Trophoblast cell (in vitro differentiated cells and primary cell): ENCODE measurements at regions not wholly inside any gene's neighbourhood (a gene's known extent, or its start where the extent isn't known, plus 50 kb on each side); places are given as distances from the start of the nearest gene placed in this dataset.
"Not testable (repeated sequence)": the region's sequence is repeated elsewhere in the genome, so short reads cannot be mapped to it uniquely, and the experiment has no call there.

Experiments
- DNase-seq, 2 donors: peaks; one replicate each; pipeline ENCODE4 v3.0.0-alpha.2; 2016
- H2AFZ ChIP-seq: 2 replicates; pipeline ENCODE4 v1.6.1; 2013; ENCODE audit warnings: low read length, moderate library complexity, mild to moderate bottlenecking; ENCODE audit not compliant: insufficient read depth, poor library complexity
- H2AK5ac ChIP-seq: 2 replicates; pipeline ENCODE4 v1.6.1; 2013; ENCODE audit warnings: mild to moderate bottlenecking, low read length
- H2BK120ac ChIP-seq: 2 replicates; pipeline ENCODE4 v1.6.1; 2013; ENCODE audit warnings: low read length, mild to moderate bottlenecking, moderate library complexity; ENCODE audit not compliant: insufficient read depth, poor library complexity
- H2BK12ac ChIP-seq: 2 replicates; pipeline ENCODE4 v1.6.1; 2013; ENCODE audit warnings: mild to moderate bottlenecking, low read length, moderate library complexity
- H2BK5ac ChIP-seq: 2 replicates; pipeline ENCODE4 v1.6.1; 2013; ENCODE audit warnings: low read length, low read depth, moderate library complexity, mild to moderate bottlenecking; ENCODE audit not compliant: poor library complexity
- H3K14ac ChIP-seq: 2 replicates; pipeline ENCODE4 v1.6.1; 2013; ENCODE audit warnings: mild to moderate bottlenecking, low read length
- H3K18ac ChIP-seq: 2 replicates; pipeline ENCODE4 v1.6.1; 2013; ENCODE audit warnings: mild to moderate bottlenecking, low read length
- H3K23ac ChIP-seq: 2 replicates; pipeline ENCODE4 v1.6.1; 2013; ENCODE audit warnings: low read length
- H3K27ac ChIP-seq: 2 replicates; pipeline ENCODE4 v1.5.1; 2013; ENCODE audit warnings: low read depth, mild to moderate bottlenecking, inconsistent platforms, low read length, moderate library complexity
- H3K27me3 ChIP-seq: 2 replicates; pipeline ENCODE4 v1.6.1; 2013; ENCODE audit warnings: inconsistent platforms, mild to moderate bottlenecking, low read length, moderate library complexity; ENCODE audit not compliant: insufficient read depth
- H3K36me3 ChIP-seq, 2 experiments: 1 replicate in 1 of 2; 2 replicates in 1 of 2; pipeline ENCODE4 v1.6.1; 2013; ENCODE audit warnings: low read length in 2 of 2, mild to moderate bottlenecking in 2 of 2, moderate library complexity in 1 of 2; ENCODE audit not compliant: insufficient read depth in 2 of 2, control insufficient read depth in 1 of 2
- H3K4ac ChIP-seq: 2 replicates; pipeline ENCODE4 v1.6.1; 2013; ENCODE audit warnings: low read depth, mild to moderate bottlenecking, low read length, moderate library complexity
- H3K4me1 ChIP-seq, 2 experiments: 1 replicate in 1 of 2; 2 replicates in 1 of 2; pipeline ENCODE4 v1.6.1; 2013; ENCODE audit warnings: low read length in 2 of 2, mild to moderate bottlenecking in 2 of 2, moderate library complexity in 1 of 2; ENCODE audit not compliant: insufficient read depth in 2 of 2, control insufficient read depth in 1 of 2
- H3K4me2 ChIP-seq: 2 replicates; pipeline ENCODE4 v1.6.1; 2013; ENCODE audit warnings: inconsistent platforms, mild to moderate bottlenecking, low read length, moderate library complexity
- H3K4me3 ChIP-seq: 2 replicates; pipeline ENCODE4 v1.5.1; 2013; ENCODE audit warnings: mild to moderate bottlenecking, low read depth, low read length, inconsistent platforms
- H3K79me1 ChIP-seq: one replicate; pipeline ENCODE4 v1.6.1; 2013; ENCODE audit warnings: low read length
- H3K79me2 ChIP-seq: 2 replicates; pipeline ENCODE4 v1.6.1; 2013; ENCODE audit warnings: low read length, mild to moderate bottlenecking; ENCODE audit not compliant: control insufficient read depth, insufficient read depth, poor library complexity
- H3K9ac ChIP-seq: 2 replicates; pipeline ENCODE4 v1.6.1; 2013; ENCODE audit warnings: mild to moderate bottlenecking, low read length
- H3K9me3 ChIP-seq: 2 replicates; pipeline ENCODE4 v1.6.1; 2013; ENCODE audit warnings: low read depth, mild to moderate bottlenecking, control low read depth, inconsistent platforms, low read length; ENCODE audit not compliant: insufficient read depth
- H4K12ac ChIP-seq: 2 replicates; pipeline ENCODE4 v1.6.1; 2013; ENCODE audit warnings: low read depth, mild to moderate bottlenecking, low read length, moderate library complexity
- H4K8ac ChIP-seq: 2 replicates; pipeline ENCODE4 v1.6.1; 2013; ENCODE audit warnings: low read depth, mild to moderate bottlenecking, low read length, moderate library complexity
- H4K91ac ChIP-seq: one replicate; pipeline ENCODE4 v1.6.1; 2013; ENCODE audit warnings: low read depth, mild to moderate bottlenecking, low read length, moderate library complexity
- WGBS: extraction: QIAGEN DNeasy Blood & Tissue Kit; methylation state at CpG from one replicate; pipeline ENCODE4 v1.1.7; 2013; ENCODE audit warnings: missing lambda C conversion rate; ENCODE audit not compliant: insufficient read length, insufficient coverage; ENCODE audit errors: extremely low coverage; 5-methylcytosine and 5-hydroxymethylcytosine counted together

DNA sequence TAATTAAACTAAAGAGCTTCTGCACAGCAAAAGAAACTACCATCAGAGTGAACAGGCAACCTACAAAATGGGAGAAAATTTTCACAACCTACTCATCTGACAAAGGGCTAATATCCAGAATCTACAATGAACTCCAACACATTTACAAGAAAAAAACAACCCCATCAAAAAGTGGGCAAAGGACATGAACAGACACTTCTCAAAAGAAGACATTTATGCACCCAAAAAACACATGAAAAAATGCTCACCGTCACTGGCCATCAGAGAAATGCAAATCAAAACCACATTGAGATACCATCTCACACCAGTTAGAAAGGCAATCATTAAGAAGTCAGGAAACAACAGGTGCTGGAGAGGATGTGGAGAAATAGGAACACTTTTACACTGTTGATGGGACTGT, 247.6 kb downstream of the FZD1 start:
- no CpG with 5 or more reads among the region's 1 CpG for WGBS
- not testable (repeated sequence) for H3K23ac ChIP-seq, H3K79me2 ChIP-seq, H3K14ac ChIP-seq, H3K9ac ChIP-seq, H3K79me1 ChIP-seq, H3K9me3 ChIP-seq, DNase-seq, H3K4ac ChIP-seq, H3K36me3 ChIP-seq, H3K4me3 ChIP-seq, H2BK120ac ChIP-seq, H4K12ac ChIP-seq, H3K27ac ChIP-seq, H3K4me2 ChIP-seq, H3K4me1 ChIP-seq, H3K27me3 ChIP-seq, H2AFZ ChIP-seq, H2BK5ac ChIP-seq, H3K18ac ChIP-seq, H4K91ac ChIP-seq, H2AK5ac ChIP-seq, H4K8ac ChIP-seq, H2BK12ac ChIP-seq

DNA sequence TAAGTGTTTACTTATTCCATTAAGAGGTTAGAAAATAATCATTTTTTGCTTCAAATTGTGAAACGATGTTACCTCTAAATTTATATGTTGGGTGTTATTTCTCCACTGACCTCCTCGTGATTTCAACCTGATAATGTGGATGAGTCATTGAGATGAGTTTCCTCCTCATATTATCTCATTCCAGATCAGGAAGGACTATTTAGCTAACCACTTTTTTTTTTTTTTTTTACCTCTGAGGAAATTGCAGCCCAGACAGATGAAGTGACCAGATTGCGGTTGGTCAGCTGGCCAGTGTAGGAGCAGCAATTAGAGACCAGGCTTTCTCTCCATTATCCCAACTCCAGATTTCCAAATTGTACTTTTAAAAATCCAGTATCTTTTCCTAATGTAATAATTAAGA, 248.7 kb downstream of the FZD1 start:
- H2BK5ac ChIP-seq, result no peak overlapping the region
- H2AK5ac ChIP-seq, result no peak overlapping the region
- H2AFZ ChIP-seq, result no peak overlapping the region
- H3K79me2 ChIP-seq, result no peaks in the 10 kb centered on the region
- H3K4me1 ChIP-seq, result peaks cover 2 to 3% of the 10 kb centered on the region in 2 experiments
- no peak overlapping the region for H2BK120ac ChIP-seq
- no peak overlapping the region for H3K14ac ChIP-seq
- no peaks in the 10 kb centered on the region for H3K27me3 ChIP-seq
- H3K9me3 ChIP-seq, result no peaks in the 10 kb centered on the region
- H3K4me2 ChIP-seq, result no peak overlapping the region
- H3K4ac ChIP-seq, result no peak overlapping the region
- no peak overlapping the region for H3K9ac ChIP-seq
- no peak overlapping the region for H3K27ac ChIP-seq
- H4K12ac ChIP-seq, result no peak overlapping the region
- H3K79me1 ChIP-seq, result no peaks in the 10 kb centered on the region
- peak; percentile 26 to 87 for DNase-seq
- no peak overlapping the region for H3K23ac ChIP-seq
- H4K8ac ChIP-seq, result no peak overlapping the region
- H3K4me3 ChIP-seq, result no peak overlapping the region
- no peak overlapping the region for H2BK12ac ChIP-seq
- no CpG with 5 or more reads among the region's 3 CpGs for WGBS
- no peak overlapping the region for H3K18ac ChIP-seq
- no peaks in the 10 kb centered on the region for H3K36me3 ChIP-seq
- H4K91ac ChIP-seq, result no peak overlapping the region

DNA sequence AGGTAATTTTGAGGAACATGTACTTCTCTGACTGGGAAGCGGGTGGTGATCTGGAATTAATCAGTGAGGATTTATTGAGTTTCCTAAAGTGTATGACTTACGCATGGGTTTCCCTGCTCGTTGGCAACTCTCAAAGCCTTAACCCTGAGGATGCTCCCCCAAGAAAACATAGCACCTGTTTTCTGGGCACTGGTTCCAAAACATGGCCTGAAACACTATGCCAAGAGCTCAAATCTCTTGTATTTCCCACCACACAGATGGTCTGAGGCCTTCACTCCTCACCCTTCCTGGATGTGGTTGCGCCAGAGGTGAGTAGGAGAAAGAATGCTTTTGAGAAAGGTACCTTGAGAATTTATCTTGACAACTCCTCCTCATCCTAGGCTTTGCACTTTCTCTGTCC, 250.4 kb downstream of the FZD1 start:
- Histone ChIP-seq H3K79me2 (no peaks in the 10 kb centered on the region), H2AFZ (no peak overlapping the region), H4K12ac (no peak overlapping the region), H3K9ac (no peak overlapping the region), H3K36me3 (no peaks in the 10 kb centered on the region), H3K4me1 (peaks cover 2 to 3% of the 10 kb centered on the region in 2 experiments), H4K8ac (no peak overlapping the region), H3K9me3 (no peaks in the 10 kb centered on the region), H3K23ac (no peak overlapping the region), H2BK12ac (no peak overlapping the region), H3K4me3 (no peak overlapping the region), H4K91ac (no peak overlapping the region), H2BK120ac (no peak overlapping the region), H3K27ac (no peak overlapping the region), H2AK5ac (no peak overlapping the region), H3K4ac (no peak overlapping the region), H2BK5ac (no peak overlapping the region), H3K4me2 (no peak overlapping the region), H3K79me1 (no peaks in the 10 kb centered on the region), H3K27me3 (no peaks in the 10 kb centered on the region), H3K18ac (no peak overlapping the region), H3K14ac (no peak overlapping the region)
- no CpG with 5 or more reads among the region's 4 CpGs for WGBS
- no peak for DNase-seq

GRCh38 chr7:91515961-91516360, 251.7 kb downstream of the FZD1 start:
- no CpG with 5 or more reads among the region's 1 CpG for WGBS

More at GRCh38 chr7:91515961-91516360, 251.7 kb downstream of the FZD1 start:
- H3K9me3 ChIP-seq, result no peaks in the 10 kb centered on the region
- no peaks in the 10 kb centered on the region for H3K36me3 ChIP-seq
- no peak overlapping the region for H3K4me3 ChIP-seq
- no peak overlapping the region for H2BK12ac ChIP-seq
- no peak overlapping the region for H3K23ac ChIP-seq
- peak in 1 of 2 donors; percentile 68 for DNase-seq
- H2AK5ac ChIP-seq, result no peak overlapping the region
- peaks cover 2 to 3% of the 10 kb centered on the region in 2 experiments for H3K4me1 ChIP-seq
- H3K14ac ChIP-seq, result no peak overlapping the region
- H3K79me2 ChIP-seq, result no peaks in the 10 kb centered on the region
- H4K91ac ChIP-seq, result no peak overlapping the region
- no peaks in the 10 kb centered on the region for H3K27me3 ChIP-seq
- no peak overlapping the region for H2BK120ac ChIP-seq
- H2AFZ ChIP-seq, result no peak overlapping the region
- H3K4ac ChIP-seq, result no peak overlapping the region
- H4K12ac ChIP-seq, result no peak overlapping the region
- H3K79me1 ChIP-seq, result no peaks in the 10 kb centered on the region
- H3K18ac ChIP-seq, result no peak overlapping the region
- no peak overlapping the region for H3K9ac ChIP-seq
- no peak overlapping the region for H3K27ac ChIP-seq
- no peak overlapping the region for H3K4me2 ChIP-seq
- H2BK5ac ChIP-seq, result no peak overlapping the region
- H4K8ac ChIP-seq, result no peak overlapping the region
